Spinal cord (tissue), 9 donors: ENCODE measurements at regions not wholly inside any gene's neighbourhood (a gene's known extent, or its start where the extent isn't known, plus 50 kb on each side); places are given as distances from the start of the nearest gene placed in this dataset.
A peak's percentile ranks its signal among the peaks of the same experiment; 100 is the strongest.

Experiments used
- DNase-seq, 6 donors: peaks; one replicate each; pipeline versions ENCODE4 v3.0.0 to v3.0.0-alpha.2; 2013 to 2015; ENCODE audit warnings: low spot score in 6 of 6, low read depth in 4 of 6
- H3K27ac ChIP-seq: one replicate; pipeline ENCODE4 v1.5.1; 2013; ENCODE audit warnings: low read depth, low read length, control low read depth
- H3K27me3 ChIP-seq: one replicate; pipeline ENCODE4 v1.6.1; 2013; ENCODE audit warnings: low read length; ENCODE audit not compliant: control insufficient read depth, insufficient read depth
- H3K36me3 ChIP-seq: one replicate; pipeline ENCODE4 v1.6.1; 2013; ENCODE audit warnings: low read length; ENCODE audit not compliant: control insufficient read depth, insufficient read depth
- H3K4me1 ChIP-seq: one replicate; pipeline ENCODE4 v1.6.1; 2013; ENCODE audit warnings: low read length; ENCODE audit not compliant: control insufficient read depth, insufficient read depth
- H3K4me3 ChIP-seq: one replicate; pipeline ENCODE4 v1.5.1; 2013; ENCODE audit warnings: low read depth, low read length, control low read depth
- H3K9me3 ChIP-seq: one replicate; pipeline ENCODE4 v1.6.1; 2013; ENCODE audit warnings: low read length; ENCODE audit not compliant: control insufficient read depth, insufficient read depth
- WGBS: methylation state at CpG from one replicate; pipeline ENCODE4 v1.1.5; 2013; ENCODE audit warnings: missing lambda C conversion rate; ENCODE audit not compliant: insufficient coverage; 5-methylcytosine and 5-hydroxymethylcytosine counted together
- donor health status: healthy.

GRCh38 chr9:81374459-81375186 is 314.7 kb downstream of the TLE1 start:
- no peaks in the 10 kb centered on the region for H3K36me3 ChIP-seq
- DNase-seq: peak in 1 of 6 donors; percentile 35
- no peak overlapping the region for H3K4me3 ChIP-seq
- H3K4me1 ChIP-seq: peaks cover 15% of the 10 kb centered on the region
- H3K27ac ChIP-seq: no peak overlapping the region
- WGBS: 59% methylated on average over 4 of the region's 4 CpGs
- no peaks in the 10 kb centered on the region for H3K9me3 ChIP-seq
- H3K27me3 ChIP-seq: no peaks in the 10 kb centered on the region

- H3K9me3 ChIP-seq: no peaks in the 10 kb centered on the region
- no peak overlapping the region for H3K4me3 ChIP-seq
- H3K36me3 ChIP-seq: no peaks in the 10 kb centered on the region
- no peak overlapping the region for H3K27ac ChIP-seq
- H3K27me3 ChIP-seq: no peaks in the 10 kb centered on the region
- DNase-seq: no peak
- 75% methylated on average over 4 of the region's 4 CpGs for WGBS
- H3K4me1 ChIP-seq: peaks cover 15% of the 10 kb centered on the region
These were observed 316.1 kb downstream of the TLE1 start for GRCh38 chr9:81373294-81373693.

- no peak overlapping the region for H3K27ac ChIP-seq
These were observed 316.6 kb downstream of the TLE1 start for GRCh38 chr9:81372628-81373191.

GRCh38 chr9:81371824-81372223 is 317.5 kb downstream of the TLE1 start:
- Histone ChIP-seq H3K36me3 (no peaks in the 10 kb centered on the region), H3K4me3 (no peak overlapping the region), H3K27me3 (no peaks in the 10 kb centered on the region), H3K9me3 (no peaks in the 10 kb centered on the region), H3K4me1 (peaks cover 15% of the 10 kb centered on the region), H3K27ac (no peak overlapping the region)
- 78% methylated on average over 3 of the region's 7 CpGs for WGBS
- no peak for DNase-seq

More at GRCh38 chr9:81372628-81373191, 316.6 kb downstream of the TLE1 start:
- no peaks in the 10 kb centered on the region for H3K9me3 ChIP-seq
- H3K4me1 ChIP-seq: peaks cover 15% of the 10 kb centered on the region
- no peaks in the 10 kb centered on the region for H3K36me3 ChIP-seq
- H3K4me3 ChIP-seq: no peak overlapping the region
- no peak for DNase-seq
- 86% methylated on average over 8 of the region's 8 CpGs for WGBS
- H3K27me3 ChIP-seq: no peaks in the 10 kb centered on the region

GRCh38 chr9:81370650-81371049 is 318.7 kb downstream of the TLE1 start:
- Histone ChIP-seq H3K36me3 (no peaks in the 10 kb centered on the region), H3K4me3 (no peak overlapping the region), H3K27ac (no peak overlapping the region), H3K4me1 (peaks cover 12% of the 10 kb centered on the region), H3K9me3 (no peaks in the 10 kb centered on the region), H3K27me3 (no peaks in the 10 kb centered on the region)
- DNase-seq: no peak
- WGBS: no CpG with 5 or more reads among the region's 7 CpGs

GRCh38 chr9:81370096-81370495 is 319.3 kb downstream of the TLE1 start:
- 76% methylated on average over 2 of the region's 3 CpGs for WGBS
- Histone ChIP-seq H3K4me3 (no peak overlapping the region), H3K36me3 (no peaks in the 10 kb centered on the region), H3K4me1 (peaks cover 10% of the 10 kb centered on the region), H3K27me3 (no peaks in the 10 kb centered on the region), H3K27ac (no peak overlapping the region), H3K9me3 (no peaks in the 10 kb centered on the region)
- DNase-seq: no peak

- WGBS: 67% methylated on average over 1 of the region's 1 CpG
- H3K4me3 ChIP-seq: no peak overlapping the region
- H3K27ac ChIP-seq: no peak overlapping the region
- H3K4me1 ChIP-seq: peaks cover 10% of the 10 kb centered on the region
- no peaks in the 10 kb centered on the region for H3K36me3 ChIP-seq
- H3K27me3 ChIP-seq: no peaks in the 10 kb centered on the region
- DNase-seq: no peak
- H3K9me3 ChIP-seq: peaks cover 3% of the 10 kb centered on the region
These were observed 320.2 kb downstream of the TLE1 start for GRCh38 chr9:81369121-81369520.

GRCh38 chr9:81363916-81364480 is 325.3 kb downstream of the TLE1 start:
- no peaks in the 10 kb centered on the region for H3K36me3 ChIP-seq
- no peak overlapping the region for H3K4me3 ChIP-seq
- DNase-seq: no peak
- no peak overlapping the region for H3K27ac ChIP-seq
- H3K4me1 ChIP-seq: no peaks in the 10 kb centered on the region
- H3K27me3 ChIP-seq: no peaks in the 10 kb centered on the region
- 100% methylated on average over 4 of the region's 6 CpGs for WGBS
- H3K9me3 ChIP-seq: peaks cover 4% of the 10 kb centered on the region

- Histone ChIP-seq H3K4me3 (no peak overlapping the region), H3K27ac (no peak overlapping the region), H3K9me3 (peaks cover 4% of the 10 kb centered on the region), H3K4me1 (no peaks in the 10 kb centered on the region), H3K27me3 (no peaks in the 10 kb centered on the region), H3K36me3 (no peaks in the 10 kb centered on the region)
- no peak for DNase-seq
- WGBS: no CpG with 5 or more reads among the region's 2 CpGs
These were observed 328.1 kb downstream of the TLE1 start for GRCh38 chr9:81361296-81361695.

- no peaks in the 10 kb centered on the region for H3K27me3 ChIP-seq
- no peaks in the 10 kb centered on the region for H3K36me3 ChIP-seq
- no peaks in the 10 kb centered on the region for H3K4me1 ChIP-seq
- no peak overlapping the region for H3K4me3 ChIP-seq
- H3K9me3 ChIP-seq: no peaks in the 10 kb centered on the region
- no peak for DNase-seq
- WGBS: no CpG with 5 or more reads among the region's 2 CpGs
- no peak overlapping the region for H3K27ac ChIP-seq
These were observed 338.2 kb downstream of the TLE1 start for GRCh38 chr9:81351166-81351565.
